H1 (cell line): ENCODE measurements at regions not wholly inside any gene's neighbourhood (a gene's known extent, or its start where the extent isn't known, plus 50 kb on each side); places are given as distances from the start of the nearest gene placed in this dataset.

Experiments used
- CTCF ChIA-PET: fragments of 300-600 bp; sonication (Branson Sonifier 250); formaldehyde crosslinking; loops from one replicate; lab custom pipeline; 2021; ENCODE audit not compliant: partially characterized antibody; lab: Charles Lee
- POLR2A ChIA-PET: fragments of 300-600 bp; sonication (Branson Sonifier 250); formaldehyde crosslinking; loops from one replicate; lab custom pipeline; 2021; ENCODE audit warnings: inconsistent platforms; ENCODE audit not compliant: partially characterized antibody; lab: Charles Lee
- DNase-seq, 2 experiments: peaks; one replicate each; pipeline versions ENCODE4 v3.0.0 to v3.0.0-alpha.2; 2010 to 2022; ENCODE audit warnings: low spot score in 2 of 2, low read depth in 1 of 2, mixed read lengths in 1 of 2
- FAIRE-seq: peaks from 2 replicates; lab custom pipeline; 2011; peaks lifted over from hg19 to GRCh38; lab: Jason Lieb, UNC
- H2AFZ ChIP-seq: 2 replicates; pipeline ENCODE4 v1.8.1; 2012; ENCODE audit warnings: low read length, inconsistent platforms
- H2AK5ac ChIP-seq: 2 replicates; pipeline ENCODE4 v1.6.1; 2013; ENCODE audit warnings: low read depth, low read length
- H2BK120ac ChIP-seq: replicated peaks from 2 replicates; pipeline ENCODE3; 2013; ENCODE audit warnings: low read depth, low read length, inconsistent platforms
- H2BK12ac ChIP-seq: 2 replicates; pipeline ENCODE4 v1.6.1; 2013; ENCODE audit warnings: low read depth, low read length
- H2BK15ac ChIP-seq: 2 replicates; pipeline ENCODE4 v1.6.1; 2013; ENCODE audit warnings: low read length
- H2BK20ac ChIP-seq: 2 replicates; pipeline ENCODE4 v1.6.1; 2013; ENCODE audit warnings: low read length
- H2BK5ac ChIP-seq: 2 replicates; pipeline ENCODE4 v1.6.1; 2013; ENCODE audit warnings: low read depth, low read length
- H3K14ac ChIP-seq: 2 replicates; pipeline ENCODE4 v1.6.1; 2013; ENCODE audit warnings: inconsistent platforms; ENCODE audit not compliant: insufficient read length
- H3K18ac ChIP-seq: 2 replicates; pipeline ENCODE4 v1.6.1; 2013; ENCODE audit warnings: low read length; ENCODE audit errors: extremely low read depth
- H3K23ac ChIP-seq: 2 replicates; pipeline ENCODE4 v1.6.1; 2013; ENCODE audit warnings: inconsistent platforms; ENCODE audit not compliant: insufficient read length
- H3K23me2 ChIP-seq: 2 replicates; pipeline ENCODE4 v1.6.1; 2013; ENCODE audit warnings: low read depth, low read length
- H3K27ac ChIP-seq: 2 replicates; pipeline ENCODE4 v1.6.1; 2011; ENCODE audit warnings: low read depth, low read length, inconsistent platforms
- H3K27me3 ChIP-seq, 4 experiments: replicated peaks in 1 of 4; 1 replicate in 1 of 4; 2 replicates in 3 of 4; pipeline versions ENCODE4 v1.6.1 to v1.8.1; 2011 to 2013; ENCODE audit warnings: low read length in 3 of 4, mild to moderate bottlenecking in 3 of 4, inconsistent platforms in 2 of 4, mixed read lengths in 2 of 4, moderate library complexity in 1 of 4; ENCODE audit not compliant: control insufficient read depth in 3 of 4, insufficient read depth in 3 of 4; ENCODE audit errors: extremely low read depth in 1 of 4
- H3K36me3 ChIP-seq, 4 experiments: 2 replicates each; pipeline versions ENCODE4 v1.6.1 to v1.8.1; 2011 to 2013; ENCODE audit warnings: mild to moderate bottlenecking in 4 of 4, low read length in 3 of 4, moderate library complexity in 2 of 4, control low read depth in 1 of 4, inconsistent platforms in 1 of 4; ENCODE audit not compliant: insufficient read depth in 4 of 4, control insufficient read depth in 2 of 4
- H3K4ac ChIP-seq: replicated peaks from 2 replicates; pipeline ENCODE3; 2013; ENCODE audit warnings: low read length, low read depth, mixed read lengths, inconsistent platforms; ENCODE audit not compliant: insufficient read length
- H3K4me1 ChIP-seq, 4 experiments: replicated peaks in 1 of 4; 1 replicate in 1 of 4; 2 replicates in 3 of 4; pipeline versions ENCODE4 v1.6.1 to v1.8.1; 2011 to 2013; ENCODE audit warnings: low read length in 3 of 4, inconsistent platforms in 2 of 4, mixed read lengths in 1 of 4; ENCODE audit not compliant: insufficient read depth in 4 of 4, control insufficient read depth in 3 of 4
- H3K4me2 ChIP-seq, 2 experiments: 2 replicates each; pipeline versions ENCODE4 v1.6.1 to v1.8.1; 2011 to 2013; ENCODE audit warnings: low read depth in 2 of 2, low read length in 2 of 2, control low read depth in 1 of 2, inconsistent platforms in 1 of 2, mild to moderate bottlenecking in 1 of 2; ENCODE audit not compliant: insufficient read depth in 1 of 2
- H3K4me3 ChIP-seq, 4 experiments: fragments of 200-600, 300-600 bp in 1 of 4; sonication (generic), shearing (Covaris generic), sonication (Bioruptor Twin) in 1 of 4; 2 replicates each; pipeline versions ENCODE4 v1.5.1 to v1.8.1; 2011 to 2016; ENCODE audit warnings: low read length in 4 of 4, low read depth in 3 of 4, control low read depth in 2 of 4, inconsistent platforms in 2 of 4, mild to moderate bottlenecking in 2 of 4, mixed read lengths in 1 of 4, moderate library complexity in 1 of 4; ENCODE audit not compliant: insufficient read depth in 2 of 4; ENCODE audit errors: extremely low read depth in 1 of 4
- H3K56ac ChIP-seq: replicated peaks from 2 replicates; pipeline ENCODE3; 2013; ENCODE audit warnings: low read depth, mild to moderate bottlenecking, mixed read lengths, low read length, inconsistent platforms; ENCODE audit not compliant: insufficient read length
- H3K79me1 ChIP-seq: 2 replicates; pipeline ENCODE4 v1.6.1; 2013; ENCODE audit warnings: low read depth, low read length, control low read depth
- H3K79me2 ChIP-seq, 2 experiments: 2 replicates each; pipeline versions ENCODE4 v1.6.1 to v1.8.1; 2012 to 2013; ENCODE audit warnings: low read length in 2 of 2, mild to moderate bottlenecking in 2 of 2, inconsistent platforms in 1 of 2; ENCODE audit not compliant: insufficient read depth in 2 of 2, control insufficient read depth in 1 of 2
- H3K9ac ChIP-seq, 4 experiments: replicated peaks in 1 of 4; 1 replicate in 1 of 4; 2 replicates in 3 of 4; pipeline versions ENCODE4 v1.6.1 to v1.8.1; 2011 to 2013; ENCODE audit warnings: low read depth in 3 of 4, low read length in 3 of 4, control low read depth in 2 of 4, mild to moderate bottlenecking in 2 of 4, moderate library complexity in 2 of 4, inconsistent platforms in 1 of 4; ENCODE audit errors: extremely low read depth in 1 of 4
- H3K9me3 ChIP-seq, 2 experiments: 2 replicates each; pipeline versions ENCODE4 v1.6.1 to v1.8.1; 2012 to 2013; ENCODE audit warnings: mild to moderate bottlenecking in 2 of 2, moderate library complexity in 2 of 2, control low read depth in 1 of 2, inconsistent platforms in 1 of 2, low read depth in 1 of 2, low read length in 1 of 2, mixed read lengths in 1 of 2; ENCODE audit not compliant: insufficient read depth in 2 of 2
- H4K20me1 ChIP-seq, 2 experiments: replicated peaks in 1 of 2; 2 replicates each; pipeline versions ENCODE3 to v1.8.1; 2011 to 2013; ENCODE audit warnings: inconsistent platforms in 2 of 2, low read length in 2 of 2, mild to moderate bottlenecking in 1 of 2; ENCODE audit not compliant: insufficient read depth in 2 of 2, control insufficient read depth in 1 of 2
- H4K5ac ChIP-seq: 2 replicates; pipeline ENCODE4 v1.6.1; 2013; ENCODE audit warnings: low read length, low read depth, mixed read lengths, inconsistent platforms; ENCODE audit not compliant: insufficient read length
- H4K8ac ChIP-seq: 2 replicates; pipeline ENCODE4 v1.8.0; 2013; ENCODE audit warnings: mild to moderate bottlenecking, moderate library complexity, low read length, inconsistent platforms; ENCODE audit not compliant: insufficient read depth; ENCODE audit errors: extremely low read depth
- H4K91ac ChIP-seq: replicated peaks from 2 replicates; pipeline ENCODE3; 2013; ENCODE audit warnings: low read length, mixed read lengths, inconsistent platforms; ENCODE audit not compliant: insufficient read length
- EZH2 ChIP-seq: fragments of 200-600 bp; sonication (generic); IDR thresholded peaks from 2 replicates; pipeline ENCODE4 v1.7.1; 2012; ENCODE audit warnings: low read depth, mild to moderate bottlenecking, moderate library complexity, low read length, inconsistent platforms; ENCODE audit not compliant: severe bottlenecking
- KDM1A ChIP-seq: fragments of 200-600, 300-600 bp; sonication (generic); IDR thresholded peaks from 2 replicates; pipeline ENCODE4 v1.7.1; 2016; ENCODE audit warnings: mild to moderate bottlenecking, low read length, borderline replicate concordance
- POLR2AphosphoS5 ChIP-seq: IDR thresholded peaks from 2 replicates; pipeline ENCODE4 v1.6.1; 2011; ENCODE audit warnings: low read depth, low read length
- SP1 ChIP-seq: IDR thresholded peaks from 2 replicates; pipeline ENCODE4 v1.6.1; 2011; ENCODE audit warnings: low read depth, low read length
- WGBS, 2 experiments: shearing (Covaris generic) in 1 of 2; methylation state at CpG; one replicate each; pipeline versions ENCODE4 v1.1.6 to v1.1.7; 2013 to 2015; ENCODE audit warnings: low lambda C conversion rate in 2 of 2, mixed read lengths in 2 of 2, inconsistent platforms in 1 of 2, low coverage in 1 of 2, missing lambda C conversion rate in 1 of 2; ENCODE audit not compliant: insufficient replicate concordance in 2 of 2, insufficient coverage in 1 of 2, insufficient read length in 1 of 2; ENCODE audit errors: extremely low coverage in 1 of 2, missing lambda C conversion rate in 1 of 2; 5-methylcytosine and 5-hydroxymethylcytosine counted together

GRCh38 chr4:110364911-110365520 lies 110.9 kb upstream of the ENPEP start:
- Histone ChIP-seq H3K23me2 (no peaks in the 10 kb centered on the region), H3K18ac (no peak overlapping the region), H3K4ac (no peak overlapping the region), H4K20me1 (no peaks in the 10 kb centered on the region), H3K4me3 (no peak overlapping the region), H3K4me1 (peaks cover 0 to 6% (median 0%) of the 10 kb centered on the region in 4 experiments; a peak in 1 of 7 replicates), H3K9ac (no peak overlapping the region), H3K23ac (no peak overlapping the region), H4K91ac (no peak overlapping the region), H2BK5ac (no peak overlapping the region), H3K56ac (no peak overlapping the region), H2BK12ac (no peak overlapping the region), H2AFZ (no peak overlapping the region), H3K79me2 (no peaks in the 10 kb centered on the region), H2BK15ac (no peak overlapping the region), H3K27ac (no peak overlapping the region), H2BK20ac (no peak overlapping the region), H3K14ac (no peak overlapping the region), H3K9me3 (no peaks in the 10 kb centered on the region), H2AK5ac (no peak overlapping the region), H4K5ac (no peak overlapping the region), H3K36me3 (no peaks in the 10 kb centered on the region), H4K8ac (no peak overlapping the region), H3K27me3 (no peaks in the 10 kb centered on the region), H3K79me1 (no peaks in the 10 kb centered on the region), H3K4me2 (no peak overlapping the region), H2BK120ac (no peak overlapping the region)
- FAIRE-seq (no peak), DNase-seq (no peak)
- ChIA-PET POLR2A (no interaction called here), CTCF (interaction anchor here (0.6 to 2.2 kb wide), 13 partner anchors 11 to 367 kb away, joined by 3 to 8 read pairs (median 3); no protein-coding TSS in a partner anchor)
- TF ChIP-seq EZH2 (no peak), SP1 (no peak), POLR2AphosphoS5 (no peak), KDM1A (no peak)
- 96% methylated on average over 3 of the region's 3 CpGs; no CpG with 5 or more reads in 1 of the 2 experiments for WGBS, 2 experiments
